ENCODE measurements at regions not wholly inside any gene's neighbourhood (a gene's known extent, or its start where the extent isn't known, plus 50 kb on each side); places are given as distances from the start of the nearest gene placed in this dataset.

DNA sequence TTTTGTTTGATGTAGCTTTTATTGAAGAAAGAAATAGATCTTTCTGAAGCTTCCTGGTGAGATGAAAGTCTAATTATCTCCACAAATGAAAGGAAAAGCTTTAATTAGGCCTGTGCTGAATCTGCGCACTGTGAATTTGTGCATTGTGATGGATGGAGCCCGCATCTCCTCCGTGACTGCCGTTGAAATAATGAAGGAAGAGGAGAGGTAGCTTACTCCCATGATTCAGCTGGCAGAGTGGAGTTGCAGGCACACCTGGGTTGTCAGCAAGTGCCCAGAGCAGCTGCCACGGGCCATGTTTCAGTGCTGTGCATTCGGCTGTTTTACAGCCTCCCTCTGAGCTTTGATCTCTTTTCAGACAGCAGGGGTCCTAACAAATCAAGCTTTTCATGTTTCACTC, 735.3 kb upstream of the TENM3 start:
- no peak for DNase-seq

DNA sequence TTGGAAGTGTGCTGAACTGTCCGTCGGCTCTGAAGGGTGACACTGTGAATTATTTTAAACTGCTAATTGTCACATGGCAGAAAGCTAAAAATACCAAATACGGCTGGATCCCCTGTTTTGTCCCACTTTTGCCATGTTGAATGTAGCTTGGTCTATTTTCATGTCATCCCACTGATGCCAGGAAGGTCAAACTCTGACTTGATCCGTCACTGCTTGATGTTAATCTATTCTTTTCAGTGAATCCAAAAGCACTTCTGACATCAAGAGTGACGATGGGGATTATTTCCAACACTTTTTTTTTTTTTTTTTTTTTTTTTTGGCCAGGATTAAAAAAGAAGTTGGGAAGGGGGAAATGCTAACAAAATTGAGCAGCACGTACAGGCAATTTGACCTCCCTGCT, 734.6 kb upstream of the TENM3 start:
- no peak for DNase-seq

DNA sequence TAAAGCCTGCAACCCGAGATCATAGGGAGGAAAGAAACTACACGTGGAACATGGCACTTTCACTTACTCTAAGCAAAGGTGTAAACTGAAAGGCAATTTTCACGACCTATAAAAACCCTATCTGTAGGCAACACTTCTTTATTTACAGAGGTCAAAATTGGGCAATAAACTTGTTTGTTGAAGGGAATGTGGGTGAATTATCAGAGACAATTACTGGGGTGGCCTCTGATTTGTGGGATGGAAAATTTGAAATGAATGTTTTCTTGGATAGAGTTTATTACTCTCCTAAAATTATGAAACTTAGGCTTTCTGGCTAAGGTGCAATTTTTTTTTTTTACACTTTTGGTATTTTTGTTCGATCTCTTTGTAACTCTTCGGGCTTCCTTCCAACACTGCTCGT, 734.1 kb upstream of the TENM3 start:
- no peak for DNase-seq

DNA sequence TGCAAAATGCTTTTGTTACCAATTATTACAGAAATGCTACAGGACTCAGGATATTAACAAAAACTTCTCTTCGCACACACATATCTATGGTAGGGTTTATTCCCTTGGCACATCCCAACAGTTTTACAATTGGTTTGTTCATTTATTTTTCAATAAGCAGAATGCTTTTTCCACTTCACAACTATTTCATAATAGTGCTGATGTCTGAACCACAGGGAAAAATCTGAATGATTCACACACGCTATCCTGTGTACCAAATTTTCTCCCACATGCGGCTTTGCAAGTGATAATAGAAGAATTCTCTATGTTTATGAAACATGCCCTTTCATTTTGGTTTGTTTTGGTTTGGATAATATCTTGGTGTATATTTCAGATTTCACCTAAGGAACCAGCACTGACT, 725.7 kb upstream of the TENM3 start:
- no peak for DNase-seq

DNA sequence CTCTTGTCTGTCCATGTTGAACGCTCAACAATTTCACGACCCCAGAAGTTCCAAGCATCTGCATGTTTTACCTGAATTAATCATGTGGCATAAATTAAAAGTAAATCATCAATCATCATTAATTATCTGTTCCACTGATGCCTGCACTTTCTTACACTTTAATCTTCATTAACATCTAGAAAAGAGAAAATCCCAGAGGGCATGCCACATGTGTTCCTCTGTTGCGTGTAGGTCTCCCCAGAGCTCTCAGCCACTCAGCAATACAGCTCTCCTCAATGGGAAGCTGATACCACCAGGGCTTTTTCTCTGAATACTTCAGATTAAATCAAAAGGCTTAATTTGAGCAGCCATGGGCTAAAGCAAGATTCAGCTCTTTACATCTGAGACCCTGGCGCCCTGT, 722.4 kb upstream of the TENM3 start:
- DNase-seq, result no peak

DNA sequence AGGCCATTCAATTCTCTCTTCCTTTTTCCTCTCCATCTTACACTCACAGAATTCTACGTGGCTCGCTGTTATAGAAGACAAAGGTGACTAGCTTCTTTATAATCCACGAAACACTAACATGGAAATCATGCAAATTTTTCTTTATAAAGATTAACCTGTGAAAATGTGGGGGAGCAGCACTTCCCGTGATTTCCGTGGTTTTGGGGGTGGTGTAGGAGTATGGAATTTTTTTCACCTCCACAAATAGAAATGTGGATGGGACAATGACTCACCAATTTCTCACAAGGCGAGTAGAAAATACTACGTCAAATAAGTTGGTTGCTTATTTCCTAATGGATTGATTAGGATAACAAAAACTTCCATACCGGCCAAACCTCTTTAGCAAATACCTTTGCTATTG, 719.2 kb upstream of the TENM3 start:
- DNase-seq, result no peak

DNA sequence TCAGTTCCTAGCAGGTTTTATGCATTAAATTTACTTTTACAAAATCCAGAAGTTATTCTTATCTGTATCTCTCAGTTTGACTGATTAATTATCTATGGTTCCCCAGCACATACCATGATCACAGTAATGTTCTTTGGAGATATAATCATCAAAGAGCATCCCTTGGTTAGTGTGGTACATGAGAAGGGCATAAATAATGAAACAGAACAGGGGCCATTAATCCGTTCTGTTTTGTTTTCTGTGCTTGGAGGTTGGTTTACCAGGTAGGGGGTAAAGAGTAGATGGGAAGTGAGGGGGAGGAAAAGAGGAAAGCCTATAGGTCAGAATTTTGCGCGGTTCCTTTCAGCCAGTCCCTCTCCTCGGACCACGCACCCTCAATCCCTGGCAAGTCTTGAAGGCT, 718.7 kb upstream of the TENM3 start:
- DNase-seq, result no peak

DNA sequence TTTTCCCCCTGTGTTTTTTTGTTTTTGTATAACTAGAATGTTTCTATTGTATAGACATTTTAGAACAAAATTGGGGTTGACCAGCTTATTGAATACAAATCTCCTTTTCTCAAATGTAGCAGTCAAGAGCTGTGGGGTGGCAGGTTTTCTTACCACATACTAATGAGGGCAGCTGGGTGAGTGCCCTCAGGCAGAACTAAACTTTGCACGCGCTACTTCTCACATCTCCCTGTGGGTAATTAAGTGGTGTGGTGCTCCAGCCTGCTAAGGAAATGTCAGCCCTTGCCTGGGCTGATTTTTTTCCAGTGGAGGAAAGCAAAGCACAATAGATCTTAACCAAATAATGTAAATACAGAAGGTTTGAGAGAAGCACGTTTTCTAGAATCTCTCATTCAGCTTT, 717.6 kb upstream of the TENM3 start:
- no peak for DNase-seq

DNA sequence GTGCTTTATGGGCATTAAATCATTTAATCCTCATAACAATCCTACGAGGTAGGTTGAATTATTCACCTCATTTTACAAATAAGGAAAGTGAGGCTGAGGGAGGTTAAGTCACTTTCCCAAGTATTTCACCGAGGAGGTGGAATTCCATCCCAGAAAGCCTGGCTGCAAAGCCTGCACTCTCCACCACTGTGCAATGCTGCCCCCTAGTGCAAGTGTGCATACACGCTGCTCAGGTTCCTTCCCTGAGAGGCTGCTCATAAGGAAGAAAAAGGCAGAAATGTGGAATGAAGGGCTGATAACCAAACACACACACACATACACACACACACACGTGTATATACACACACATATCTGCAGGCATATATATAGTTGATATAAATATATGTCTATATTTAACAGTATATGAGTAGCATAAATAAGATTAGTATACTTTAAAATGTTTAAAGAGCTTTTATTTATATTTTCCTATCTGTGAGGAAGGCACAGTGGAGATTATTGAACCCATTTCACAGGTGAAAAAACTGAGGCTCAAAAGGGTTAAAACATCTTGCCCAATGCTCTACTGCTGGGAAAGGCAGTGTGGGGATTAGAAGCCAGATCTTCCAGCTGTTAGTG, 714.5 kb upstream of the TENM3 start:
- DNase-seq, result no peak

DNA sequence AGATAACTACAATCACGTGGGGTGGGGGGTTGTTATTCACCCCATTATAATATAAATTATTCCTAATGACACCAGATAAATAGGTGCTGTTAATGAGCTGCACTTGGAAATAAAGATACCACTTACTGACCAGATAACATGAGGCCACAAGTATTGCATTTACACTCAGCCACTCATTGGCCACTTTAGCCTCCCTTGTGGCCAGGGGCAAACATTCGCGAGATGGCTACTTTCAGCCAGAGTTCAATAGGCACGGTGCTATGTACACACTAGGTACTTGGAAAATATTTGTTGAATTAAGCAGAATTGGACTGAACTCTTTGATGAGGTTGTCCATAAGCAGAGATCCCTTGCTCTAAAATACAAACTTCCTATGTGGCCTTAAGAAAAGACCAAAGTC, 713.7 kb upstream of the TENM3 start:
- no peak for DNase-seq

DNA sequence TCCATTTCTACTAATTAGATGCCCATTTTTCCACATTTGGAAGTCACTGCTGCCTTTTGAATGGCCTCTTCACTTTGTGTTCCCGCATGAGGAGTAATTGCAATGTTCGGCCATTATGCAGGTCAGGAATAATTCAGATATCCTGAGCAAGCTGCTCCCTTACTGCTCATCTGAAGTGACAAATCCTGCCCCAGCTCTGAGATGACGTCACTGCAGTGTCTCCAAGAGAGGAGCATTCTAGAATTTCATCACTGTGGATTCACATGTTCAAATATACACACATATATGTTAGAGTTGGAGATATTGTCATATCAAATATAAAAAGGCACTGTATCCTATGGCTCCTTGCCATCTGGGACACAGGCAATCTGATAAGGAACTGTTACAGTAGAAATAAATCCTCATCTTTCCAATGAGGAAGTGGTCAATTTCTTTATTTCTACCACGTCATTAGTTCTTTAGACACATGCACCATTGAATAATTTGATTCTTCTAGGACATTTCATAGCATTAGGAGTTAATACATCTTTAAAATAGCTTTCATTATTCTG, 706.9 kb upstream of the TENM3 start:
- no peak for DNase-seq

DNA sequence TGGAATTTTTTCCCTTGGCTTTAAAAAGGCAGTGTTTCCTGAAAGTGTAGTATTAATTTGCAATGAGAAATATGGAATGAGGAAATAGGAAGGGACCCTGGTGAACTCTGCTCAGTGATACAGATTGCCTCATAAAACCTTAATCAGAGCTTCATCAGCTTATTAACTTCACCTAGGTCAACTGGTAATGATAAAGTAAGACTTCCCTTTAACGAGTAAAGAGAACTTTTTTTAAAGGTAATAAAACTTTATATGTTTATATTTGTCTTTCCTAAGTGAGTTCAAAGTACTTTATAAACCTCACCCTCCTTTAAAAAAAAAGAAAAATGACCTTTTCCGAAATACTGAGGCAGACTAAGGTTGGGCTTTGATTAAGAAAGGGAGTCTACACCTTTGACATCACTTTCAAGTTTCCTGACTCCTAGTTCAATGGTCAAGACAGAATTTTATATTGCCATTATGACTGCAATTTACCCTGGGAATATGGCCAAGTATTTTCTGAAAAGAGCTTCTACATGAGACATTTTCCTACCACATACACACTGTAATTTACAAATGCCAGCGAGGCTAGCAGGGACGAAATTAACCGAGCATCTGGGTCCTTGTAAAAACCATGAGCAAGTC, 706.3 kb upstream of the TENM3 start:
- no peak for DNase-seq

DNA sequence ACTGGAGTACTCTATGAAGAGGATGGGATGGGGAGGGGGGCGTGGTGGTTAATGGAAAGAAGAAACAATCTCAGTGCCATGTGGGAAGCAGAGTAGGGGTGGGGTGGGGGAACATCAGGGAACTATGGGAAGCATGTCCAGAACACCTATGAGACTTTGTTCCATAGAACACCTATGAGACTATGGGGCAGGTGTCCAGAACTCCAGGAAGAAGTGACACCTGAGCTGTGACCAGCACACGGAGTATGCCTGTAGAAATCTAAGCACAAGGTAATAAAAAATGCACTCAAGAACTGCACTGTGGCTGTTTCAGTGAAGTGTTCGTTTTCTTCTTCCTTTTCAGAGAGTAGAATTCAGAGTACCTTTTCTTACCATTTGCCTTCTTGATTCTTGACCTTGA, 704.8 kb upstream of the TENM3 start:
- no peak for DNase-seq

DNA sequence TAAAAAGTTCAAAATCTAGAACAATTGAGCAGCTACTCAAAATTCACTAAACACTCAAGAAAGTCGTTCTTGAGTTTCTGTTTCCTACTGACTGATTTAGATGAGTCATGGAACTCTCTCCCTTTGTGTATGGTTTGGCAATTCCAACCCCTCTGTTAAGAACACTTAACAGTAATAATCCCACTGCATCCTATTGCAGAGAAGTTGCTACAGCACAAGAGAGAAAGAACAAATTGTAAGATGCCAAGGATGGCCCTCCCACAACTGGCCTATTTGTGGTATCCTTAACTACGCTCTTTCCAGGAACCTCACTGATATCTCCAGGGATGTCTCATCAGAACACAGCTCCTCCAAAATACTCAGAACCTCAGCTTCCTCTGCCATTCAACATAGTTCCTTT, 701.8 kb upstream of the TENM3 start:
- no peak for DNase-seq

DNA sequence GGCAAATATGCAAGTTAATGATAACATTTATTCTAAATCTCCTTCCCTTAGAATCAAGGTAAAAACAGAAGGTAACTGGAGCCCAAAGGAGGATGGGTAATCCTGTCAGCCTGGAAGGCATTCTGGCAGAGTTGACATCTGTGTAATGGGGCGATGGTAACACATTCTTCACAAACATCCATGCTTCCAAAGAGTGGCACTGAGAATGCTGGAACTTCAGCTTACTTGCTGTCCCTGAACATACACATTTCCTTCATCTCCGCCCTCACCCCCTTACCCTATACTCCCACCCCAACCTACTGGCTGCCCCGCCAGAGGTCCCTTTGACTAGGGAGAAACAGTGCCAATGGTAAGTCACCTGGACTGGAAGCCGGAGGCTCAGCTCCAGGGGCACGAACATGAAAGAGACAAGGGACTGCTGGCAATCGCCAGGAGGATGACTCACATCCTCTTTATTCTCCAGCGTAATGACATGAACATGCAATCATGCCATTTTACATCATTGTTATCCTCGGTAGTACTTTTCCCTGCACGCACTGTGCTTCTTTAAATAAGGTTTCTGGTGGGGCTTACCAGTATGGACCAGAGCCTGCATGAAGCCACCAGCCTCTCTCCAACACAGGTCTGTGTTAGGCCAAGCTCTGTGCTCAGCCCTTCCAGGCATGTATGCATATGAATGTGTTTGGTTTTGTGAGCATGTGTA, 694.2 kb upstream of the TENM3 start:
- DNase-seq, result no peak

DNA sequence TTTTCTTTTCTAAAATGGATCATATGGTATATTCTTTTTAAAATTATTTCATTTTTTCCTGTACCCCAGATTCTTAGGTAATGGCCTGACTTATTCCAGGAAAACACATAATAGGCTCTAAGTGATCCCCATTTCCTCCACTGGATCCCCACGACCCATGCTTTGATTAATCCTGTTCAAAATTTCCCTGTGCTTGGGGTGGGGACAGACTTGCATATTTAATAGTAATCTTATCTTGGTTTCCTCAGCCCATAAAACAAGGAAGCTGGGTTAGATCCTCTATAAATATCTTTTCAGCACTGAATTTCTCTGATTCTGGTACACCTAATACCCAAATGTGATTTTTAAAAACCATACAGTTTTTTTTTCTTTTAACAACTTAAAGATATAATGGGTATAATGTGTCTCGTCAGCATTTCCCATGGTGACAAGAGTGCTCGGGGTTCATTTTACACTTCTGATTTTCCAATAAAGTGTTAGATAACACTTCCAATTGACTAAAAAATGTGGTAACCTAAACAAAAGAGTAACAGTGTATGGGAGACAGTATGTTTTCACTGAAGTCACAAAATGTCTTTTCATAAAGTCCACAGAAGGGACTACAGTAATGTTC, 693.5 kb upstream of the TENM3 start:
- DNase-seq, result no peak

DNA sequence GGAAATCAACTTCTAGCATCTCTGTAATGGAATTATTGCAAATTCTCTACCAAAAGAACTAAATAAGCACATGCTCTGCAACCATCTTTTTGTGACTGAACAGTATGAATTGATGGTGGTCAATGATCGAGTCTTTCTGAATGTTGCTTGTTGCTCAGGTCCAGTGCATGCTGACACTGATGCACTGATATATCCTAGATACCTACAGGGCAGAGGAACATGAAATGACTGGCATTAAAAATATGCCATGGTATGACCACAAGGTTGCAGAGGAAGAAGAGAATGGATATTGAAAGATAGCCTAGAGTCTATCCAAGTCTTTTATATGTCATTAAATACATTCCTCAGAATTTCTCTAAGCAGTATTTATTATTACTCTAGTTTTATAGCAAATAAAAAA, 692.8 kb upstream of the TENM3 start:
- DNase-seq, result no peak

DNA sequence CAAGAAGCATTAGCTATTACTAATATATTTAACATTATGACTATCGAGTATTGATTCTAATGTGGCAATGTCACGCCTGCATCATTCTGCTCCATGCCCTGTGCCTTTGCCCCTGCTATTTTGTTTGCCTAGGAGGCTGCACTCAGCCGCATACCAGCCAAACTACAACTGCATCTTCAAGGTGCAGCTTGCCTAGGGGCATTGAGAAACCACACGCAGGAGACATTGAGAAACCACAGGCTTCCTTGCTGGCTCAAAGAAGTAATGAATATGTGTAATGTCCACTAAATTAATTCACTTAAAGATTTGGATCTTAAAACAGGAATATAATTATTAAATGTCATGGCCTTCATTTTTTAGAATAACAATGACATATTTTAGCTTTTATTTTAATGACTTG, 683.6 kb upstream of the TENM3 start:
- no peak for DNase-seq

DNA sequence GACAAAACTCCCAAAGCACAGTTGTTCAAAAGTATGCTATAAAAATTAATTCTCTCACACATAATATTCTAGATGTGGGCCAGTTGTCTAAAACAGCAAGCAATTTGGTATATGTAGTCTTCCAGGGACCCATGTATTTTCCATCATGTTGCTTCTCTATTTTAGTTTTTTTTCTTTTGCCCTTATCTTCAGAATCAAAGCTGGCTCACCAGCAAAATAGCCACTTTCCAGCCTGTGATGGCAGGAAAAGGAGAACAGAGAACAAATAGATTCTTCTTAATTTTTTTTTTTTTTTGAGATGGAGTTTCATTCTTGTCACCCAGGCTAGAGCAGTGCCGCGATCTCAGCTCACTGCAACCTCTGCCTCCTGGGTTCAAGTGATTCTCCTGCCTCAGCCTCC, 680.8 kb upstream of the TENM3 start:
- no peak for DNase-seq

DNA sequence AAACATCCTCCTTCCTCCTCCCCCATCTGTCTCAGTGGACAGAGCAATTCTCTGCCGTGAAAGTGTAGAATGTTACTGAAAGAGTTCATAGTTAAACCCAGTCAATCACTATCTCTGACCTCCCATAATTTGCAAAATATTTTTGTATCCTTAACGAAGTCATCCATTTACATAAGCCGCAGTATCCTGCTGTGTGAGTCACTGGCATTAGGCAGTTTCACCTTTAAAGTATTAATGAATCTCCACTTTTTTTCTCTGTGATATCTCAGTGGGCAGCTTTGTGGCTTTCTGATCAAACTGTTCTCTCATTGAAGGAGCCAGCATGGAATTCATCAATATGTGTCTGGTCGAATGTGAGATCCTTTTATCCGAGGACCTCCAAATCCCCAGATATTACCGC, 678.6 kb upstream of the TENM3 start:
- DNase-seq, result no peak

DNA sequence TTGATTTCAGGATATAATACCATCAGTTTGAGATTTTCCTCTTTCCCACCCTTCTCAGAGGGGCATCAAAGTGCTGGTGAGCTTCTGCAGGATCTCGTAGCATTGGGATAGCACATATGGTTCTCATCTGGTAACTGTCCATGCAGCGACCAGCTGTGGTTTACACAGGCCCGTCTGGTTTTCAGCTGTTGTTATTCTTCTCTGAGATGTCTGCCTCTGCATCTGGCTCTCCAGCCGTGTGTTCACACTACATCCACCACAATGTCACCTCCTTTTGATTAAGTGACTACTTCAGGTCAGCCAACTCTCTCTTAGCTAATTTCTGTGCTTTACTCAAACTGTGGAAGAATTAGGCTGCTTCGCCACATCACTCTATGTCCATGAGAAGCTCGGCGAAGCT, 676.7 kb upstream of the TENM3 start:
- DNase-seq, result no peak

DNA sequence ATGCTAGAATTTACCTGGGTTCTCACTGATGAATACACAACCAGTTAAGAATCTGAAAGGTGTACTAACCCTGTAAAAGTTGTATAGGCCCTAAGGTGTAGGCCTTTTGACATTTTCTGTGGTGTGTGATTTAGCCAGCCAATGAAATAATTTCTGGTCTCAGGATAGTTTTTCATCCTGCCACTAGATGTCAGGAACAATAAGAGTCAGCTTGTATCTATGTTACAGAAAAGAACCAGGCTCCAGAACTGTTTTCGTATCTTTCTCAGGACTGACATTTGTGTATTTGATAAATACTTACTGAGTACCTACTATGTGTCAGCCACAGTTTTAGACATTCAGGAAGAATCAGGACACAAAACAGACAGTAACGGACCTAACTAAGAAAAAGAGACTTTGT, 673.6 kb upstream of the TENM3 start:
- DNase-seq, result no peak

DNA sequence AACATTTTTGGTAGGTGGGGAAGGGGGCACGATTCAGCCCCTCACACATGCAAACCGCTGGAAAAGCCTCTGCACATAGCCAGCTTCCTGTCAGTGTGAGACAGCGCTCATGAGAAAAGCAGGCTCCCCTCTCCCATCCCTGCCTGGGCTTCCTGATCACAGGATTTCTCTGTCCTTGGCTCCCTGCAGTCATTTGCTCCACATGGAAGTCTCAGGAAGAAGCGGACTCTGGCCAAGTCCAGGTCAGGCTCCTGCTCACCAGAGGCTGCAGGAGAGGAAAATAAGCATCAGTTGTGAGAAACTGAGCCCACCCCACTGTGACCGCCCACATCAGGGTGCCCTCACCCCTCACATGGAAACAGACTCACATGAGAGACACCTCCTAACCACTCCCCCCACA, 664.3 kb upstream of the TENM3 start:
- DNase-seq, result no peak

DNA sequence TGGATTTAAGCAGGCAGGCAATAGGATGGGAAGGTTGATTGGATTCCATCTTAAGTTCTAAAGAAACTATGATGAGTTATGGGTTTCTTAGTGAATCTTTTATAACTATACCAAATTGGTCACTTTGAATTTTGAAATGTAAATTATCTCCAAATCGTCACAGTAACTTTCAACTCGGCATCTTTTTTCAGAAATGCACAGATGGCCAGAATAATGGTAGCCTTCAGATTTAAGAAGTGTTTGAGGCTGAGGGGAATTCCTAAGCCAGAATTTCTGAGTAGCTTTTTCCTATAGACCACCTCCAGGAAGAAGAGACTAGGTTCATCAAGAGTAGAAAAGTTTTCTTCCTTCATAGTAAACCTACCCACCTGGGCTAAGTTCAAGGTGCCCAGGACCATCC, 663.7 kb upstream of the TENM3 start:
- DNase-seq, result no peak

Measured in CD4-positive, alpha-beta T cell treated with Interleukin-4 for 1 hour (primary cell).